Activated CD8-positive, alpha-beta T cell treated with anti-CD3 and anti-CD28 coated beads for 36 hours (primary cell): ENCODE measurements at regions not wholly inside any gene's neighbourhood (a gene's known extent, or its start where the extent isn't known, plus 50 kb on each side); places are given as distances from the start of the nearest gene placed in this dataset.

Experiments used
- ATAC-seq: fragments of 200-7000 bp; cut with Tn5 transposase; one replicate; pipeline ENCODE4 v1.10.0; 2021; ENCODE audit warnings: mild to moderate bottlenecking, moderate library complexity
- CTCF ChIA-PET: fragments of 350-600 bp; sonication (Branson Sonifier 250); formaldehyde crosslinking; loops from one replicate; lab custom pipeline; 2021; ENCODE audit warnings: antibody characterized with exemption; lab: Charles Lee
- POLR2A ChIA-PET: fragments of 350-600 bp; sonication (Branson Sonifier 250); formaldehyde crosslinking; loops from one replicate; lab custom pipeline; 2021; ENCODE audit warnings: antibody characterized with exemption; lab: Charles Lee
- DNase-seq: peaks from one replicate; pipeline ENCODE4 v3.0.0-alpha.2; 2020
- H3K27ac Mint-ChIP-seq: one replicate; pipeline ENCODE4 v1.8.0; 2021; ENCODE audit warnings: mild to moderate bottlenecking, mixed read lengths
- H3K27me3 Mint-ChIP-seq: one replicate; pipeline ENCODE4 v1.8.0; 2021; ENCODE audit warnings: mixed read lengths
- H3K36me3 Mint-ChIP-seq: one replicate; pipeline ENCODE4 v1.8.0; 2021; ENCODE audit warnings: low read depth, mixed read lengths
- H3K4me1 Mint-ChIP-seq: one replicate; pipeline ENCODE4 v1.8.0; 2021; ENCODE audit warnings: low read depth, mixed read lengths
- H3K4me3 Mint-ChIP-seq: one replicate; pipeline ENCODE4 v1.8.0; 2021; ENCODE audit warnings: mild to moderate bottlenecking, moderate library complexity, mixed read lengths
- H3K9me3 Mint-ChIP-seq: one replicate; pipeline ENCODE4 v1.8.0; 2021; ENCODE audit warnings: mixed read lengths
- intact Hi-C: fragments of 100-400 bp; cut with micrococcal nuclease; formaldehyde crosslinking; loops from one replicate; pipeline ENCODE4 v1.10.0; 2022
- TF ChIP-seq, protein P1 (sequence below): fragments of 200-600 bp; IDR thresholded peaks from one replicate; pipeline ENCODE4 v1.8.0; 2022; ENCODE audit warnings: antibody characterized with exemption, mild to moderate bottlenecking

- H3K4me3 Mint-ChIP-seq = no peak overlapping the region
- H3K36me3 Mint-ChIP-seq = no peaks in the 10 kb centered on the region
- ChIA-PET CTCF (interaction anchor here (1.1 kb wide), 1 partner anchor 151 kb away, joined by 3 read pairs; no protein-coding TSS in a partner anchor), POLR2A (interaction anchor here (0.7 kb wide), 1 partner anchor 202 kb away, joined by 3 read pairs; no protein-coding TSS in a partner anchor)
- DNase-seq (no peak), ATAC-seq (no peak)
- peaks cover 37% of the 10 kb centered on the region for H3K4me1 Mint-ChIP-seq
- H3K9me3 Mint-ChIP-seq = no peaks in the 10 kb centered on the region
- H3K27me3 Mint-ChIP-seq = no peaks in the 10 kb centered on the region
- intact Hi-C loops = no loop called here
- TF ChIP-seq, protein P1, sequence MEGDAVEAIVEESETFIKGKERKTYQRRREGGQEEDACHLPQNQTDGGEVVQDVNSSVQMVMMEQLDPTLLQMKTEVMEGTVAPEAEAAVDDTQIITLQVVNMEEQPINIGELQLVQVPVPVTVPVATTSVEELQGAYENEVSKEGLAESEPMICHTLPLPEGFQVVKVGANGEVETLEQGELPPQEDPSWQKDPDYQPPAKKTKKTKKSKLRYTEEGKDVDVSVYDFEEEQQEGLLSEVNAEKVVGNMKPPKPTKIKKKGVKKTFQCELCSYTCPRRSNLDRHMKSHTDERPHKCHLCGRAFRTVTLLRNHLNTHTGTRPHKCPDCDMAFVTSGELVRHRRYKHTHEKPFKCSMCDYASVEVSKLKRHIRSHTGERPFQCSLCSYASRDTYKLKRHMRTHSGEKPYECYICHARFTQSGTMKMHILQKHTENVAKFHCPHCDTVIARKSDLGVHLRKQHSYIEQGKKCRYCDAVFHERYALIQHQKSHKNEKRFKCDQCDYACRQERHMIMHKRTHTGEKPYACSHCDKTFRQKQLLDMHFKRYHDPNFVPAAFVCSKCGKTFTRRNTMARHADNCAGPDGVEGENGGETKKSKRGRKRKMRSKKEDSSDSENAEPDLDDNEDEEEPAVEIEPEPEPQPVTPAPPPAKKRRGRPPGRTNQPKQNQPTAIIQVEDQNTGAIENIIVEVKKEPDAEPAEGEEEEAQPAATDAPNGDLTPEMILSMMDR = no peak
- H3K27ac Mint-ChIP-seq = no peak overlapping the region
These were observed 90.4 kb upstream of the TNRC6C start for GRCh38 chr17:77867976-77868713.

GRCh38 chr17:77869041-77869599 lies 89.4 kb upstream of the TNRC6C start:
- no peaks in the 10 kb centered on the region for H3K27me3 Mint-ChIP-seq
- no peak for DNase-seq
- H3K9me3 Mint-ChIP-seq = no peaks in the 10 kb centered on the region
- intact Hi-C loops = no loop called here
- H3K36me3 Mint-ChIP-seq = no peaks in the 10 kb centered on the region
- ATAC-seq = no peak
- POLR2A ChIA-PET = interaction anchor here (0.9 kb wide), 1 partner anchor 96 kb away, joined by 3 read pairs; no protein-coding TSS in a partner anchor
- no peak overlapping the region for H3K27ac Mint-ChIP-seq
- CTCF ChIA-PET = interaction anchor here (1.1 to 1.2 kb wide), 3 partner anchors 145 to 157 kb away, joined by 3 read pairs; no protein-coding TSS in a partner anchor
- no peak overlapping the region for H3K4me3 Mint-ChIP-seq
- H3K4me1 Mint-ChIP-seq = peaks cover 42% of the 10 kb centered on the region
- TF ChIP-seq, protein P1 = no peak

DNA sequence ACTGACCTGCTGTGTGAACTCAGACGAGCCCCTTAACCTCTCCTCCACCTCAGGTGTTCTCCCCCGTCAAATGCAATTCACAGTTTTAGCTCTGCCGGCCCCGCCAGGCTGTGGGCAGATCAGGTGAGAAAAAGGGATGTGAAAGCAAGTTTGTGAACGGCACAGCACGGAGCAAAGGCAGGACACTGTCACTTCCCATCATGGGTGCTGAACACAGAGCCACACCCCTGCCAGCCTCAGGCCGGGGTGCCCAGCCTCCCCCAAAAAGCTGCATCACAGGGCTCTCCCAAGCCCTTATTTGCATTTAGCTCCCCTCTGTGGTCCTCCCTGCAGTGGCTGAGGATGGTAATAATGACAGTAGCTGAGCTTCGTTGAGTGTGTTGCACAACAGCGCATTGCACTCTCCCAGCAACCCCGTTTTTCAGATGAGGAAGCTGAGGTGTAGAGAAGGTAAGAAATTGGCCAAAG lies 88.8 kb upstream of the TNRC6C start:
- ATAC-seq = peak; percentile 57
- peaks cover 2% of the 10 kb centered on the region for H3K9me3 Mint-ChIP-seq
- H3K27me3 Mint-ChIP-seq = no peaks in the 10 kb centered on the region
- POLR2A ChIA-PET = interaction anchor here (0.9 kb wide), 1 partner anchor 96 kb away, joined by 3 read pairs; no protein-coding TSS in a partner anchor
- H3K4me1 Mint-ChIP-seq = peaks cover 41% of the 10 kb centered on the region
- intact Hi-C loops = no loop called here
- CTCF ChIA-PET = interaction anchor here (1.1 to 1.2 kb wide), 3 partner anchors 144 to 157 kb away, joined by 3 read pairs; no protein-coding TSS in a partner anchor
- peak; percentile 46 for DNase-seq
- H3K4me3 Mint-ChIP-seq = no peak overlapping the region
- H3K36me3 Mint-ChIP-seq = no peaks in the 10 kb centered on the region
- TF ChIP-seq, protein P1 = no peak
- H3K27ac Mint-ChIP-seq = no peak overlapping the region

GRCh38 chr17:77872199-77872598 lies 86.3 kb upstream of the TNRC6C start:
- Mint-ChIP-seq H3K27ac (no peak overlapping the region), H3K36me3 (peaks cover 11% of the 10 kb centered on the region), H3K9me3 (peaks cover 15% of the 10 kb centered on the region), H3K4me1 (peaks cover 47% of the 10 kb centered on the region), H3K27me3 (no peaks in the 10 kb centered on the region), H3K4me3 (no peak overlapping the region)
- TF ChIP-seq, protein P1 = no peak
- intact Hi-C loops = no loop called here
- ChIA-PET CTCF (no interaction called here), POLR2A (interaction anchor here (0.9 to 1.3 kb wide), 2 partner anchors 9 to 26 kb away, joined by 3 to 6 read pairs; no protein-coding TSS in a partner anchor)
- DNase-seq (peak; percentile 44), ATAC-seq (no peak)
